GM12872 (cell line): ENCODE measurements at regions not wholly inside any gene's neighbourhood (a gene's known extent, or its start where the extent isn't known, plus 50 kb on each side); places are given as distances from the start of the nearest gene placed in this dataset.

ENCODE experiments used
- TF ChIP-seq, protein P1 (sequence below): IDR thresholded peaks from 3 replicates; pipeline ENCODE4 v1.5.1; 2011; ENCODE audit warnings: low read depth, mild to moderate bottlenecking, low read length, moderate library complexity; ENCODE audit not compliant: insufficient read depth

DNA sequence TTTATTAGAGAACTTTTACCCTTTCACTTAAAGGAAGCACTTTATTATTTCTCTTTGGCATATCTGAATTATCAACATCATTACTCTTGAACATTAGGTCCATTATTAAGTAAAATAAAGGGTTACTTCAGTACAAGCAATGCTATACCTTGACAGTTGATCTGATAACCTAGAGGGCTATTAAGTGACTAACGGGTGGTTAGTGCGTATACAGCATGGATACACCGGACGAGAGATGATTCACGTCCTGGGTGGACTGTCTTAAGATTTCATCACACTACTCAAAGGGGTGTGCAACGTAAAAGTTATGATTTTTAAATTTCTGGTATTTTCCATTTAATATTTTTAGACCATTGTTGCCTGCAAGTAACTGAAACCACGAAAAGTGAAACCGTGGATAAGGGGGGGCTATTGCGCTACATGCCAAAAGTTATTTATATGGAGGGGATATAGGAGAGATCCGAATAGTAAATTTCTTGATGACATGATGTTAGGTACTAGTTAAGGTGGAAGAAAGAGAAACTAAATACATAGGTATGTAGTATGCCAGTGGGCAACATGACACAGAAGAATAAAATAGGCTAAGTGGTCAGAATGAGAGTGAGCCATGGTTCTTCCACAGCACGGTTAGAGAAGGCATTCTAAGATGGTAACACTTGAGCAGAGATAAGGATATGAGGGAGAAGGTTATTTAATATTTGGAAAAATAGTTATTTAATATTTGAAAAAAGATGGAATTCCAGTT, 230.8 kb upstream of the ANKRD50 start:
- TF ChIP-seq, protein P1, sequence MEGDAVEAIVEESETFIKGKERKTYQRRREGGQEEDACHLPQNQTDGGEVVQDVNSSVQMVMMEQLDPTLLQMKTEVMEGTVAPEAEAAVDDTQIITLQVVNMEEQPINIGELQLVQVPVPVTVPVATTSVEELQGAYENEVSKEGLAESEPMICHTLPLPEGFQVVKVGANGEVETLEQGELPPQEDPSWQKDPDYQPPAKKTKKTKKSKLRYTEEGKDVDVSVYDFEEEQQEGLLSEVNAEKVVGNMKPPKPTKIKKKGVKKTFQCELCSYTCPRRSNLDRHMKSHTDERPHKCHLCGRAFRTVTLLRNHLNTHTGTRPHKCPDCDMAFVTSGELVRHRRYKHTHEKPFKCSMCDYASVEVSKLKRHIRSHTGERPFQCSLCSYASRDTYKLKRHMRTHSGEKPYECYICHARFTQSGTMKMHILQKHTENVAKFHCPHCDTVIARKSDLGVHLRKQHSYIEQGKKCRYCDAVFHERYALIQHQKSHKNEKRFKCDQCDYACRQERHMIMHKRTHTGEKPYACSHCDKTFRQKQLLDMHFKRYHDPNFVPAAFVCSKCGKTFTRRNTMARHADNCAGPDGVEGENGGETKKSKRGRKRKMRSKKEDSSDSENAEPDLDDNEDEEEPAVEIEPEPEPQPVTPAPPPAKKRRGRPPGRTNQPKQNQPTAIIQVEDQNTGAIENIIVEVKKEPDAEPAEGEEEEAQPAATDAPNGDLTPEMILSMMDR, result no peak

DNA sequence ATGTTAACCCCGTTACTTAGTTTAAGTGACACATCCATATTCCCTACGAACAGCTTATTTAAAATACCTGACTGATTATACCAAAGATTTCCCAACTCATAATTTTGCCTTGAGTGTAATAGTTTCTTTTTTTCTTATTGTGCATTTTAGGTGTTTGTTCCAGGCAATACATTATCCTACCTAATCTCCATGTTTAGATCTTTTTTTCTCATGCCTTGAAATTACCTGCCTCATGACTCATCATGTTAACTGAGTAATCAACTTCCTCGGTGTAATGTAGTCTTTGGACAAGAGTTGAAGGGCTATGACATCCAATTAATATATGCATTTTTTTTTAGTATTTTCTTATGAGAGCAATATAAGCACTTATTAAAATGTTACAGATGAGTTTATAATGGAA, 228.7 kb upstream of the ANKRD50 start:
- TF ChIP-seq, protein P1, result no peak

DNA sequence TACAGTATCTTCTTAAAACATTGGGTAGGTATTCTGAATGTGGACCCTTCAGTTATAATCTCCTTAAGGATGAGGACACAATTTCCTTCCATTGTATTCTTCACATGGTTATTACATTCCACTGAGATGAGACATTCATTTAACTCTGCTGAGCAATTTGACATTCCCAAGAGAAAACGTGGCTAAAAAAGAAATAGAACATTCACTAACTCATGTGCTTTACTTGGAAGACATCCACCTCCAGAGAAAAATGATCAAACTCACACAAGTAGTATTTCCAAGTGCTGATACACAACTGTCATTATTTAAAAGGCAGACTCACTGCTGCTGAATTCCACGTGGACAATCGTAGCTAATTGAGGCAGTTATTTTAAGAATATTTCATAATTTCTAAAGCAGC, 227.9 kb upstream of the ANKRD50 start:
- TF ChIP-seq, protein P1, result no peak

DNA sequence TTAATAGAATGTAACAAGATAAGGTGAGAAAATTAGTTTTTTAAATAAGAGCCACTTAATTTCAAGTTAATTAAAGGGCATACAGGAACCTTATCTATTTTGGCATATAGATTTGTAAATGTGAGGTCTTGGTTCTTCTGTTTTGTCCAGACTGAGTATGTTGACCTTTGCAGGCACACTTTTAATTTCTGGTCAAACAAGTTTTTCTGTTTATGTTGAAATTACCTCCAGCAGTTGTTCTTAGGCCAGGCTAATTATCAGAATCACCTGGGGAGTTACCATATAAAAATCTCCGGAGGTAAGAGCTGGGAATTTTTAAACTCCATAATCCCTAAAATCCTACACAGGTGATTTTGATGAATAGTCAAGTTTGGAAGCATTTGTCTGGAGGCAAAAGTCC, 227.4 kb upstream of the ANKRD50 start:
- TF ChIP-seq, protein P1, result no peak

DNA sequence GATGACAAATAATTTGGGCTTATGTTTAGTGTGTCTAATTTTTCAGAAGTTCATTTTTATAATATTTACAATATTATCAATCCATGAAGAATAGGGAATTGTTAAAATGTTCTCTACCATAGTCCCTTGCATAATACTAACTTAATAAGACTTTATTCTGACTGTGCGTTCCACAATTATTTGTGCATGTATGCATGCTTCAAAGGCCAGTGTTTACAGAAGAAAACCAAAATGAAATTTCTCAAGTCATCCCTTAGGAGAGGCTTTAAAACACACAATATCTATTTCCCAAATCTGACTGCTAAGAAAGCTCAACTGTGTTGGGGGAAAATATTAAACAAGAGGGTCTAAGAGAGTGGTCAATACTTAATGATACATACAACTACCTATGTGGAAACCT, 226.3 kb upstream of the ANKRD50 start:
- TF ChIP-seq, protein P1, result no peak

DNA sequence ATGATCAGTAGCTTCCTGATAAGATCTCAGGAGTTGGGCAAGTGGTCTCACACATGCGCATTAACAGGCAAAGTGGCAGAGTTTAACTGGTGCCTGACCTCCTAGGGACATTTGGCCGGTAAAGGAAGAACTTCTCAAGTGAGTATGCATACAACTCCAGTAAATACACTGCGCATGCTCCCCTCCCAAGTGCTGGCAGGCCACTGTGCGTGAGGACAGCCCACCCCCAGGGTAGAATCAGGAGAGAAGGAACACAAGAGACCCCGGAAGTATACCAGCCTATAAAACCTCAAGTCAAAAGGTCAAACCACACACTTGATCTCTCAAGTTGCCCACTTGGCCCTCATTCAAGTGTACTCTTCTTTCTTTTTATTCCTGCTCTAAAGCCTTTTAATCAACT, 225.5 kb upstream of the ANKRD50 start:
- TF ChIP-seq, protein P1, result no peak

DNA sequence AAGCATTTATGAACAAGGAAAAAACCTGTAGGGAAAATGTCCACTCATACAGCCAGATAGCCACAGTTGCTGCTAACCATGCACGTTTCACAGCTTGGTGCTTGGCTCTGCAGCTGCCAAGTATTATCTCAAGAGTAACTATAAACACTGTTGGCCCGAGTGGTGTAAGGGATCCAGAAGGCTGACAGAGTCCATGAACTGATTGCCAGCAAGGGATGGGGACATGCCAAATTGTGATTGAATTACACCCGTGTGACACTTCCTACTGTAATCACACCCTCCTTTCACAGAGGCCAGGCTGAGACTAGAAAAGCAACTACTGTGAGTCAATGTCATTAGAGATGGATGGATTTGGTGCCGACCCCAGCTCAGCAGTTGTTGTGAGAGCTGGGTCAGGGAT, 223.9 kb upstream of the ANKRD50 start:
- TF ChIP-seq, protein P1, result no peak
